Activated CD8-positive, alpha-beta T cell treated with anti-CD3 and anti-CD28 coated beads for 36 hours (primary cell): ENCODE measurements at regions not wholly inside any gene's neighbourhood (a gene's known extent, or its start where the extent isn't known, plus 50 kb on each side); places are given as distances from the start of the nearest gene placed in this dataset.
"Not testable (repeated sequence)": the region's sequence is repeated elsewhere in the genome, so short reads cannot be mapped to it uniquely, and the experiment has no call there.

Experiments
- ATAC-seq: fragments of 200-7000 bp; cut with Tn5 transposase; one replicate; pipeline ENCODE4 v1.10.0; 2021; ENCODE audit warnings: mild to moderate bottlenecking, moderate library complexity
- CTCF ChIA-PET: fragments of 350-600 bp; sonication (Branson Sonifier 250); formaldehyde crosslinking; loops from one replicate; lab custom pipeline; 2021; ENCODE audit warnings: antibody characterized with exemption; lab: Charles Lee
- POLR2A ChIA-PET: fragments of 350-600 bp; sonication (Branson Sonifier 250); formaldehyde crosslinking; loops from one replicate; lab custom pipeline; 2021; ENCODE audit warnings: antibody characterized with exemption; lab: Charles Lee
- DNase-seq: peaks from one replicate; pipeline ENCODE4 v3.0.0-alpha.2; 2020
- H3K27ac Mint-ChIP-seq: one replicate; pipeline ENCODE4 v1.8.0; 2021; ENCODE audit warnings: mild to moderate bottlenecking, mixed read lengths
- H3K27me3 Mint-ChIP-seq: one replicate; pipeline ENCODE4 v1.8.0; 2021; ENCODE audit warnings: mixed read lengths
- H3K36me3 Mint-ChIP-seq: one replicate; pipeline ENCODE4 v1.8.0; 2021; ENCODE audit warnings: low read depth, mixed read lengths
- H3K4me1 Mint-ChIP-seq: one replicate; pipeline ENCODE4 v1.8.0; 2021; ENCODE audit warnings: low read depth, mixed read lengths
- H3K4me3 Mint-ChIP-seq: one replicate; pipeline ENCODE4 v1.8.0; 2021; ENCODE audit warnings: mild to moderate bottlenecking, moderate library complexity, mixed read lengths
- H3K9me3 Mint-ChIP-seq: one replicate; pipeline ENCODE4 v1.8.0; 2021; ENCODE audit warnings: mixed read lengths
- intact Hi-C: fragments of 100-400 bp; cut with micrococcal nuclease; formaldehyde crosslinking; loops from one replicate; pipeline ENCODE4 v1.10.0; 2022
- TF ChIP-seq, protein P1 (sequence below): fragments of 200-600 bp; IDR thresholded peaks from one replicate; pipeline ENCODE4 v1.8.0; 2022; ENCODE audit warnings: antibody characterized with exemption, mild to moderate bottlenecking

DNA sequence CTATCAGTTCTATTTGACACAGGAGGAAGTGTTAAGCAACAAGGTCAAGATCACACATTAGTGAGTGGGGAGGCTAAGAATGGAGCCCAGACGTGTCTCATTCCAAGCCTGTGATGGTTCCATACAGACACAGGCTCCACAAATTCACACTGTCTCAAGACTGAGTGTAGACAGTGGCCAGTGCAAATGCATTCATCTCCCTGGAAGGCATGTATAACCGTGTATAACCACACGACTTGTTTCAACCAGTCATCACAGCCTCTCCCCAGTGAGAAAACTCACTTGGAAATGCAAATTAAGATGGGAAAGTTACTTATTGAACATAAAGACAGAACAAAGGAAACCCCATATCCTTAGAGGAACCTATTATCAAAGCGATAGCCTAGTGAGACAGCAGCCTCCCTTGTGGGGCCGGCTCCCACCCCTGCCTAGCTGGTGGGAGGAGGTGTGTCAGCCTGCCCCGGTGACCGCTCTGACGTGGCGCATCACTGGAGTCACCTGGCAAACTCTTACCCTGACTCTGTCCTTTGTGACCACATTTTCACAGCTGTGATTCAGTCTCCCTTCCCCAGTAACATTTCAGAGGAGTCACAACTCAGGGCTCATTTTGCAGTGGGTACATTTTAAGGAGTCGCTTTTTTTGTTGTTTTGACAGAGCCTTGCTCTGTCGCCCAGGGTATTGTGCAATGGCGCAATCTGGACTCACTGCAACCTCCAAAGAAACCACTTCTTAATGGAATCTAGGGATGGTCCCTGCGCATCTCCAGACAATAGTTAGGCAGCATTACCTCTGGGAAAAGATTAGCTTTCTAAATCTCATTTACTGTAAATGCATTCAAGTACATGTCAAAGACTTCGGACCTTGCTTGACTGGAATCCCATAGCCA is 126.6 kb upstream of the PARD3 start:
- Mint-ChIP-seq H3K9me3 (no peaks in the 10 kb centered on the region), H3K36me3 (no peaks in the 10 kb centered on the region), H3K4me3 (no peak overlapping the region), H3K27ac (no peak overlapping the region), H3K27me3 (peaks cover 3% of the 10 kb centered on the region), H3K4me1 (no peaks in the 10 kb centered on the region)
- TF ChIP-seq, protein P1, sequence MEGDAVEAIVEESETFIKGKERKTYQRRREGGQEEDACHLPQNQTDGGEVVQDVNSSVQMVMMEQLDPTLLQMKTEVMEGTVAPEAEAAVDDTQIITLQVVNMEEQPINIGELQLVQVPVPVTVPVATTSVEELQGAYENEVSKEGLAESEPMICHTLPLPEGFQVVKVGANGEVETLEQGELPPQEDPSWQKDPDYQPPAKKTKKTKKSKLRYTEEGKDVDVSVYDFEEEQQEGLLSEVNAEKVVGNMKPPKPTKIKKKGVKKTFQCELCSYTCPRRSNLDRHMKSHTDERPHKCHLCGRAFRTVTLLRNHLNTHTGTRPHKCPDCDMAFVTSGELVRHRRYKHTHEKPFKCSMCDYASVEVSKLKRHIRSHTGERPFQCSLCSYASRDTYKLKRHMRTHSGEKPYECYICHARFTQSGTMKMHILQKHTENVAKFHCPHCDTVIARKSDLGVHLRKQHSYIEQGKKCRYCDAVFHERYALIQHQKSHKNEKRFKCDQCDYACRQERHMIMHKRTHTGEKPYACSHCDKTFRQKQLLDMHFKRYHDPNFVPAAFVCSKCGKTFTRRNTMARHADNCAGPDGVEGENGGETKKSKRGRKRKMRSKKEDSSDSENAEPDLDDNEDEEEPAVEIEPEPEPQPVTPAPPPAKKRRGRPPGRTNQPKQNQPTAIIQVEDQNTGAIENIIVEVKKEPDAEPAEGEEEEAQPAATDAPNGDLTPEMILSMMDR: no peak
- POLR2A ChIA-PET: no interaction called here
- CTCF ChIA-PET: no interaction called here
- intact Hi-C loops: no loop called here
- no peak for ATAC-seq
- no peak for DNase-seq

DNA sequence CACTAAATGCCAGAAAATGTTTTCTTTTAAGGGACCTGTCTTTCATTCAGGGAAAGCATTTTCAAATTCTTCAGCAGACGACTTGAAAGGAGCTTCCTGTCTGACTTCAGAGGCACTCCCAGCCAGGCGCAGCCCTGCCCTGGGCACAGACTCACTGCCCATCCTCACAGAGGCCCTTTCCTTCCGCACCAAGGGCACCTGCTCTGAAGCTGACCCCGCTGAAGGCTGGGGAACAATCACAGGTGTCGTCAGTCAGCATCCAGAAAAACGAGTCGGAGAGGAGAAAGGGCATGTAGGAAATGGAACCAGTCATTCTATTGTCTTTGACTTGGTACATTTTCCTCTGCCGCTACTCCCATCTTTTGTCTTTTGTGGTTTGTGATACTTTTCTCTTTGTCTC is 125.3 kb upstream of the PARD3 start:
- Mint-ChIP-seq H3K36me3 (no peaks in the 10 kb centered on the region), H3K4me3 (no peak overlapping the region), H3K27me3 (peaks cover 2% of the 10 kb centered on the region), H3K9me3 (no peaks in the 10 kb centered on the region), H3K27ac (no peak overlapping the region), H3K4me1 (no peaks in the 10 kb centered on the region)
- ChIA-PET CTCF (no interaction called here), POLR2A (no interaction called here)
- intact Hi-C loops: no loop called here
- TF ChIP-seq, protein P1: no peak
- ATAC-seq (no peak), DNase-seq (no peak)

DNA sequence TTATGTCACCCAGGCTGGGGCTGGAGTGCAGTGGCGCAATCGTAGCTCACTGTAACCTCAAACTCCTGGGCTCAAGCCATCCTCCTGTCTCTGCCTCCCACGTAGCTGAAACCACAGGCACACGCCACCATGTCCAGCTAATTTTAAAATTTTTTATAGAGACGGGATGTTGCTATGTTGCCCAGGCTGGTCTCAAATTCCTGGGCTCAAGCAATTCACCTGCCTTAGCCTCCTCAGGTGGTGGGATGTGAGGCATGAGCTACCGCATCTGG is 123.2 kb upstream of the PARD3 start:
- TF ChIP-seq, protein P1: no peak
- Mint-ChIP-seq H3K4me1 (no peaks in the 10 kb centered on the region), H3K4me3 (no peak overlapping the region), H3K9me3 (no peaks in the 10 kb centered on the region), H3K27me3 (peaks cover 2% of the 10 kb centered on the region), H3K36me3 (no peaks in the 10 kb centered on the region), H3K27ac (no peak overlapping the region)
- no peak for ATAC-seq
- POLR2A ChIA-PET: interaction anchor here (0.6 kb wide), 1 partner anchor 18 kb away, joined by 4 read pairs; no protein-coding TSS in a partner anchor
- CTCF ChIA-PET: interaction anchor here (1.0 kb wide), 1 partner anchor 14 kb away, joined by 4 read pairs; no protein-coding TSS in a partner anchor
- no peak for DNase-seq
- intact Hi-C loops: no loop called here

DNA sequence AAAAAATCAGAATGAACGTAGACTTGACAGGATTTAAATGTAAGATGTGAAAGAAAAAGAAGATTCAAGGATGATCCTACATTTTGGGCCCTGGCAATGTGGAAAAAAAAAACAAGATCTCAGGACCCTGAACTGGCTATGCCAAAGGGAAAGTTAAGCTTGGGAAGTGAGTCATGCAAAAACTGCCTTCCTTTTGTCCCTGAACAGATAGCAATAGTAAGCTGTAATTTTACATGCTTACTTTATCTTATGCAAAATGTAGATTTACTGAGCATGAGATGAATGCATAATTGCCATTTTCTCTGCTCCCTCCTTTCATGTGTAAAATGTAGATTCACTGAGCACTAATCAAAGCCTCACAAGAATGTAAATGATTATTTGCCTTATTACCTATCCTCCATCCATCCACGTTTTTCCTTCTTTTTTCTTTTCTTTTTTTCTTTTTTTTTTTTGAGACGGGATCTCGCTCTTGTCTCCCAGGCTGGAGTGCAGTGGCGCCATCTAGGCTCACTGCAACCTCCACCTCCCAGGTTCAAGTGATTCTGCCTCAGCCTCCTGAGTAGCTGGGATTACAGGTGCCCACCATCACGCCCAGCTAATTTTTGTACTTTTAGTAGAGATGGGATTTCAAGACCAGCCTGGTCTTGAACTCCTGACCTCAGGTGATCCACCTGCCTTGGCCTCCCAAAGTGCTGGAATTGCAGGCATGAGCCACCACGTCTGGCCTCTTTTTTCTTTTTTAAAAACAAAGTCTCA is 122.7 kb upstream of the PARD3 start:
- H3K4me3 Mint-ChIP-seq, DNase-seq, H3K4me1 Mint-ChIP-seq, H3K36me3 Mint-ChIP-seq, ATAC-seq, H3K27ac Mint-ChIP-seq, H3K27me3 Mint-ChIP-seq, intact Hi-C loops, H3K9me3 Mint-ChIP-seq: not testable (repeated sequence)
- CTCF ChIA-PET: interaction anchor here (0.7 to 1.2 kb wide), 2 partner anchors 14 to 302 kb away, joined by 3 read pairs; no protein-coding TSS in a partner anchor
- POLR2A ChIA-PET: interaction anchor here (0.6 kb wide), 1 partner anchor 18 kb away, joined by 4 read pairs; no protein-coding TSS in a partner anchor

DNA sequence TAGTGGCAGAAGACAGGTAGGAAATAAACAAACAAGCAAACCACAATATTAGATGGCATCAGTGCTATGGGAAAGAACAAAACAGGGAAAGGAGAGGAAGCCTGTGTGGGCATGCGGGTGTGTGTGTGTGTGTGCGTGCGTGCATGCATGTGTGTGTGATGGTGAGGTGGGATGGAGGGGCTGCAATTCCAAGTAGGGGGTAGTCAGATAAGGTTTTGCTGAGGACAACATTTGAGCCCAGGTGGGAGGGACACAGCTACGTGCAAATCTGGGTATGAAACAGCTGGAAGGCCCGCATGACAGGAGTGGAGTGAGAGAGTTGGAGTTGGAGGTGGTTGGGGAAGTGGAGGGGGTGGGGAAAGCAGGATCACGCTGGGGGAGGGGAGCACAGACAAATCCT is 121.0 kb upstream of the PARD3 start:
- Mint-ChIP-seq H3K4me3 (no peak overlapping the region), H3K27ac (no peak overlapping the region), H3K9me3 (no peaks in the 10 kb centered on the region), H3K36me3 (no peaks in the 10 kb centered on the region), H3K27me3 (peaks cover 2% of the 10 kb centered on the region), H3K4me1 (no peaks in the 10 kb centered on the region)
- TF ChIP-seq, protein P1: no peak
- DNase-seq (no peak), ATAC-seq (no peak)
- ChIA-PET POLR2A (no interaction called here), CTCF (no interaction called here)
- intact Hi-C loops: no loop called here
